GM10266 (cell line): ENCODE measurements at regions not wholly inside any gene's neighbourhood (a gene's known extent, or its start where the extent isn't known, plus 50 kb on each side); places are given as distances from the start of the nearest gene placed in this dataset.

Experiments
- DNase-seq: peaks from one replicate; pipeline ENCODE4 v3.0.0; 2012; ENCODE audit errors: extremely low spot score
- CTCF ChIP-seq: IDR thresholded peaks from 2 replicates; pipeline ENCODE4 v1.5.1; 2012; ENCODE audit warnings: mild to moderate bottlenecking, low read depth; ENCODE audit not compliant: control insufficient read depth, insufficient read depth; ENCODE audit errors: missing control alignments

- TF ChIP-seq CTCF, result no peak
- no peak for DNase-seq
These were observed 121.3 kb upstream of the SMAD3 start for GRCh38 chr15:66944121-66944520.

- TF ChIP-seq CTCF, result no peak
- no peak for DNase-seq
These were observed 120.1 kb upstream of the SMAD3 start for GRCh38 chr15:66945286-66945685.

GRCh38 chr15:66945842-66946241 lies 119.6 kb upstream of the SMAD3 start:
- no peak for TF ChIP-seq CTCF
- no peak for DNase-seq

- peak; percentile 73 for DNase-seq
- TF ChIP-seq CTCF, result peak; percentile 93
These were observed 118.7 kb upstream of the SMAD3 start for GRCh38 chr15:66946578-66947164.

GRCh38 chr15:66947471-66947870 lies 117.9 kb upstream of the SMAD3 start:
- TF ChIP-seq CTCF, result no peak
- DNase-seq, result no peak

- TF ChIP-seq CTCF, result no peak
- no peak for DNase-seq
These were observed 117.1 kb upstream of the SMAD3 start for GRCh38 chr15:66948294-66948693.

GRCh38 chr15:66950114-66950513 lies 115.3 kb upstream of the SMAD3 start:
- no peak for TF ChIP-seq CTCF
- no peak for DNase-seq
